HG03097 (cell line): ENCODE measurements at regions not wholly inside any gene's neighbourhood (a gene's known extent, or its start where the extent isn't known, plus 50 kb on each side); places are given as distances from the start of the nearest gene placed in this dataset.
"Not testable (repeated sequence)": the region's sequence is repeated elsewhere in the genome, so short reads cannot be mapped to it uniquely, and the experiment has no call there.

Experiments used
- ATAC-seq: cut with Tn5 transposase; IDR thresholded peaks from one replicate; pipeline ENCODE4 v1.9.1; 2021; ENCODE audit not compliant: unreplicated experiment, low FRiP score

- no peak for ATAC-seq
Measured at GRCh38 chr7:93830141-93830925, 60.2 kb downstream of the TFPI2 start.

- peak; percentile 66 for ATAC-seq
Measured at GRCh38 chr7:93828260-93828659, 62.3 kb downstream of the TFPI2 start.

DNA sequence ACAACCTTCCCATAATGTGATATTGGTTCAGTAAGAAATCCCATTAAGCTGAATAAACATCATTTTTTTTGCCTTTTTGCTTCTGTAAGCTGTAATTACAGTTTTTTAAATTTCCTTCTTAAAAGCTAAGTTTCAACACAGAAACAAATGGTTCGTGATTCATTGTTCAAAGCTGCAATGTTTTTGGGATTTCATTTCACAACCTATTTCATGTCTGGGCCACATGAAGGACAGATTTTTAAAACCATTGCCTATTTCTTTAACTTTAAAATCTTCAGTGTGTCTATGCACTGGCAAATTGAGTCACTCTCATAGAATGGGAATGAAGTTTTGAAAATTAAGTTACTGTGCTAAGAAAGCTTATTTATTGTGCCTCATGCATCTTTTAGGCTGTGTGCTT, 66.9 kb downstream of the TFPI2 start:
- no peak for ATAC-seq

GRCh38 chr7:93821463-93821862, 69.1 kb downstream of the TFPI2 start:
- no peak for ATAC-seq

GRCh38 chr7:93819699-93820098, 70.9 kb downstream of the TFPI2 start:
- ATAC-seq, result no peak

GRCh38 chr7:93817526-93817925, 73.0 kb downstream of the TFPI2 start:
- ATAC-seq, result no peak

GRCh38 chr7:93817004-93817403, 73.5 kb downstream of the TFPI2 start:
- ATAC-seq, result no peak

GRCh38 chr7:93813514-93813913, 77.0 kb downstream of the TFPI2 start:
- ATAC-seq, result no peak

- no peak for ATAC-seq
Measured at GRCh38 chr7:93812061-93812460, 78.5 kb downstream of the TFPI2 start.

DNA sequence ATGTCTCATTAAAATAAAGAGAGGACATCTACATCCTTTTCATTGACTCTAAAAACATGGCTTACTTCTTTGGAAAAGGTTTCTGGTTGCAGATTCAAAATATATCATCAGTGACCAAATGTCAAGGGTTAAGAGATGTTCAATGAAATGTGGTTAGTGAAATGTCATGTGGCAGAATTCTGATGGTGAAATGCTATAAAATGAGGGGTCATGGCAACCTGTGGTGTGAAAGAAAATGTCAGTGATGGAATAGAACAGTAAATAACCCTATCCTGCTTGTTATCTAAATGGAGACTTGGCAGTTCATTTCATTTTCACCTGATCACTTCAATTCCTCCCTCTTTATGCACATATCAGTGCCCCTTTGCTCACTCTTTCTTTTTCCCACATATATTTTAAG, 79.4 kb downstream of the TFPI2 start:
- no peak for ATAC-seq

DNA sequence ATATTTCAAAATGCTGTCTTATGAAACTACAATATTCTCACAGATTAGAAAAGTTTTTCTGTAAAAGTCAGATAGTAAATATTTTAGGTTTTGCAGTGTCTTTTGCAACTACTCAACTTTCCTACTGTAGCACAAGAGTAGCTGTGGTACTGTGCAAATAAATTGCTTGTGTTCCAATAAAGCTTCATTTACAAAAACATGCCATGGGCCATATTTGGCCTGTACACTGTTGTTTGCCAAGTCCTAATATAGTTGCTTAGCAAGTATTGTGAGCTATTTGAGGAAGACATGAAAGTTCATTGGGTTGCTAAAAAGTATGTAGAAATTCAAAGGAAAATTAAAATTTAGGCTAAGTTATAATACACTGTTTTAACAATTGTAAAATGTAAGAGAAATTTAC, 80.0 kb downstream of the TFPI2 start:
- ATAC-seq, result no peak

GRCh38 chr7:93804726-93805125, 85.8 kb downstream of the TFPI2 start:
- no peak for ATAC-seq

- no peak for ATAC-seq
Measured at GRCh38 chr7:93799750-93800357, 90.7 kb downstream of the TFPI2 start.

DNA sequence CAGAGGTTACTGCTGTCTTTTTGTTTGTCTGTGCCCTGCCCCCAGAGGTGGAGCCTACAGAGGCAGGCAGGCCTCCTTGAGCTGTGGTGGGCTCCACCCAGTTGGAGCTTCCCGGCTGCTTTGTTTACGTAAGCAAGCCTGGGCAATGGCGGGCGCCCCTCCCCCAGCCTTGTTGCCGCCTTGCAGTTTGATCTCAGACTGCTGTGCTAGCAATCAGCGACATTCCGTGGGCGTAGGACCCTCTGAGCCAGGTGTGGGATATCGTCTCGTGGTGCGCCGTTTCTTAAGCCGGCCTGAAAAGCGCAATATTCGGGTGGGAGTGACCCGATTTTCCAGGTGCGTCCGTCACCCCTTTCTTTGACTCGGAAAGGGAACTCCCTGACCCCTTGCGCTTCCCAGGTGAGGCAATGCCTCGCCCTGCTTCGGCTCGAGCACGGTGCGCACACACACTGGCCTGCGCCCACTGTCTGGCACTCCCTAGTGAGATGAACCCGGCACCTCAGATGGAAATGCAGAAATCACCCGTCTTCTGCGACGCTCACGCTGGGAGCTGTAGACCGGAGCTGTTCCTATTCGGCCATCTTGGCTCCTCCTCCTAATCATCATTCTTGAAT, 97.4 kb downstream of the TFPI2 start:
- not testable (repeated sequence) for ATAC-seq

DNA sequence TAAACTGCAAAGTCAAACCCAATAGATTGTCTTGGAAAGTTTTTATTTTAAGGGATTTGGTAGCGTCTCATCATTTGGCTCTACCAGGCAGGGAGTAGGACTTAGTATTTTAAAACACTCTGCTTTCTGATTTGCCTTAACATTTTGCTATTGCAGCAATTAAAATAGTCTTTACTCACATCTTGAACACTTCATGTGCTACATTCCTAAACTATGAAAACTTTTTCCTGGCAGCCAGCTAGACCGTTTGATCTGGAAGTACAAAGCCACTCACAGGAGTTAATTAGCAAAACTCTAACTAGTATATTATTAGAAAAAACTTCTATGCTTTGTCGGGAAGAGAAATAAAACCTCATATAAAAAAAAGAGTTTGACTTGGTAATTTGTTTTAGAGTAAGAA, 111.4 kb downstream of the TFPI2 start:
- ATAC-seq, result no peak

DNA sequence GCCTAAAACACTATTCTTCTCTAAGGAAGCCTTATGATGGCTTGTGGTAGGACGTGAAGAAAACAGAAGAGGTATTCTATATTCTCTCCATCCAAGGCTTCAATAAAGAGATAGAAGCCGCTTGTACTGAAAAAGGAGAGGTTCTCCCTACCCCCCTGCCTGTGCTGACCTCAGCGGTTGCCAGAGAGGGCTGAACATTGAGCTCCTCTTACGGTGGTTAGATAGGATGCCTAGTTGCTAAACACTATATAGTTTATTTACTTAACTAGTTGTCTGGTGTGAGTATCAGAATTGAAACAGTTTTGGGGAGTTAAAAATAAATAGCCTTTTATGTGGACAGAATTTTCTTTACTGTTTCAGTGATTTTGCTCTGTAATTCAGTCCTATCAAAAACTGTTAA, 112.2 kb downstream of the TFPI2 start:
- ATAC-seq, result no peak

- no peak for ATAC-seq
Measured at GRCh38 chr7:93773446-93773845, 117.1 kb downstream of the TFPI2 start.

- ATAC-seq, result no peak
Measured at GRCh38 chr7:93765475-93765874, 125.1 kb downstream of the TFPI2 start.

DNA sequence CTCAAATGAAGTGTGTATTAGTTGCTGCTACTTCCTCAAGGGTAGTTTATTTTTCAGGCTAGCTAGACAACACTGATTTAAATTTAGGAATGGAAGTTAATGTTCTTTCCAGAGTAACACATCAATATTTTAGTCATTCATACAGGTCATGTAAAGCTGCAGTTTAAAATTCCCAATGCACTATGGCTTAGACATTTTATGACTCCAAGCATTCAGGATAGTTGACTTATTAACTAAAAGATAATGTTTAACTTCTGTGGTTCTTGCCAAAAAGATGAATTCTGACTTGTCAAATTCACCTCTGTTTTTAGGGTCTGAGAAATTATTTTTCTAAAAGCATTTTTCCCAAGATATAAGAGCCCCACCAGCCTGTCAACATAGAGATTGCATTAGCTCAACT, 131.9 kb downstream of the TFPI2 start:
- ATAC-seq, result no peak

DNA sequence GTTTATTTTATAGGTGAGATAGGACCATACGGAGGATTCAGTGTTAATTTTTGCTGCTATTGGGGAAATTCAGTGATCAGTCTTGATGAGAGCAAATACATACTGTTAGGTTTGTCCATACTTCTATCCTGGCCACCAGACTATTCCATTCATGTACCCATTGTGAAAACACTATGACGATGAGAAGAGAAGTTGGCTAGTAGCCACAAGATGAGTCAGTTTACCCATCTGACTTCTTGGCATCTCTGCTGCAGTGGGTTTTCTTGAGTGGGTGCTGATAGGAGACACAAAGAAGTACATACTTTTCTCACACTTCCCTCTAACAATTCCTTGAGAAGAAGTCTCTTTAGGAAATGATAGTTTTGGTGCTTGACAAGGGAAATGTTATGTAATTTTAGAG, 133.1 kb downstream of the TFPI2 start:
- ATAC-seq, result no peak

DNA sequence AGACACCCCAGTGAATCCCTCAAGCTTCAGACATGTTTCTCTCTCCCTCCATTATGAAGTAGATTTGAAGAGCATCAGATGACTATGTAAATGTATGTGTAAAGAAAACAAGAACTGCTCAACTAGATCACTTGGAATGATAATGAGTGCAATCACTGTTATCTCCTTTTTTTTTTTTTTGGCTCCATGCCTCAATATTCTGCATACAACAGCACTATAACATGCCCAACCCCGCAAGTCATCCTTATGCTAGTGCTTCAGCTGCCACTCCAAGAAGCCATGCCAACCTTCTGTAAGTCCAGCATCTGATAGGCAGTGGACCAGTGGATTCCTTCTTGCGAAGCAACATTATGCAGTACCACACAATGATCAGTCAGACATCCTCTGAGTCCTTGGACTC, 133.7 kb downstream of the TFPI2 start:
- ATAC-seq, result no peak

GRCh38 chr7:93751421-93751820, 139.1 kb downstream of the TFPI2 start:
- no peak for ATAC-seq
